ENCODE measurements at regions not wholly inside any gene's neighbourhood (a gene's known extent, or its start where the extent isn't known, plus 50 kb on each side); places are given as distances from the start of the nearest gene placed in this dataset.

- DNase-seq (ENCODE audit: extremely low spot score) = no peak
- TF ChIP-seq SP1 (IDR thresholded peaks at IDR 0.05) (no peak), HDGF (IDR thresholded peaks at IDR 0.05; ENCODE audit: borderline replicate concordance) (no peak), LEF1 (IDR thresholded peaks at IDR 0.05; ENCODE audit: borderline replicate concordance) (no peak), FOXM1 (IDR thresholded peaks at IDR 0.05; ENCODE audit: borderline replicate concordance) (no peak), FOXK2 (IDR thresholded peaks at IDR 0.05) (no peak), ELF4 (IDR thresholded peaks at IDR 0.05) (no peak), CTBP1 (IDR thresholded peaks at IDR 0.05; ENCODE audit: borderline replicate concordance) (no peak), NFRKB (IDR thresholded peaks at IDR 0.05) (no peak), ZNF384 (IDR thresholded peaks at IDR 0.05) (no peak), L3MBTL2 (conservative IDR thresholded peaks at IDR 0.05) (no peak), BHLHE40 (IDR thresholded peaks at IDR 0.05; ENCODE audit: borderline replicate concordance) (no peak), TARDBP (IDR thresholded peaks at IDR 0.05) (no peak), ARNT (IDR thresholded peaks at IDR 0.05) (no peak), SUZ12 (IDR thresholded peaks at IDR 0.05) (no peak), FOXA1 (IDR thresholded peaks at IDR 0.05) (no peak), PKNOX1 (IDR thresholded peaks at IDR 0.05) (no peak)
- POLR2A ChIA-PET = no interaction called here
- CTCF ChIA-PET = no interaction called here
These were observed 270.0 kb upstream of the CDYL start for GRCh38 chr6:4506223-4506622.

- TF ChIP-seq ARNT (IDR thresholded peaks at IDR 0.05) = no peak
- TF ChIP-seq PKNOX1 (IDR thresholded peaks at IDR 0.05) = no peak
- no peak for TF ChIP-seq FOXM1 (IDR thresholded peaks at IDR 0.05; ENCODE audit: borderline replicate concordance)
- no peak for TF ChIP-seq HDGF (IDR thresholded peaks at IDR 0.05; ENCODE audit: borderline replicate concordance)
- TF ChIP-seq L3MBTL2 (conservative IDR thresholded peaks at IDR 0.05) = no peak
- TF ChIP-seq ZNF384 (IDR thresholded peaks at IDR 0.05) = no peak
- no peak for TF ChIP-seq BHLHE40 (IDR thresholded peaks at IDR 0.05; ENCODE audit: borderline replicate concordance)
- no peak for TF ChIP-seq CTBP1 (IDR thresholded peaks at IDR 0.05; ENCODE audit: borderline replicate concordance)
- TF ChIP-seq SUZ12 (IDR thresholded peaks at IDR 0.05) = no peak
- TF ChIP-seq FOXK2 (IDR thresholded peaks at IDR 0.05) = no peak
- POLR2A ChIA-PET = no interaction called here
- no peak for DNase-seq (ENCODE audit: extremely low spot score)
- CTCF ChIA-PET = no interaction called here
These were observed 271.5 kb upstream of the CDYL start for GRCh38 chr6:4504700-4505099.

- DNase-seq (ENCODE audit: extremely low spot score) = no peak
- ChIA-PET POLR2A (no interaction called here), CTCF (interaction anchor here (0.6 kb wide), 1 partner anchor 546 kb away, joined by 4 read pairs; no protein-coding TSS in a partner anchor)
- no peak for TF ChIP-seq ELF4 (IDR thresholded peaks at IDR 0.05)
- TF ChIP-seq SP1 (IDR thresholded peaks at IDR 0.05) = no peak
- TF ChIP-seq ARNT (IDR thresholded peaks at IDR 0.05) = no peak
- TF ChIP-seq FOXK2 (IDR thresholded peaks at IDR 0.05) = no peak
- no peak for TF ChIP-seq L3MBTL2 (conservative IDR thresholded peaks at IDR 0.05)
- no peak for TF ChIP-seq SUZ12 (IDR thresholded peaks at IDR 0.05)
- TF ChIP-seq ZNF384 (IDR thresholded peaks at IDR 0.05) = no peak
- TF ChIP-seq FOXM1 (IDR thresholded peaks at IDR 0.05; ENCODE audit: borderline replicate concordance) = no peak
- TF ChIP-seq CTBP1 (IDR thresholded peaks at IDR 0.05; ENCODE audit: borderline replicate concordance) = no peak
- TF ChIP-seq HDGF (IDR thresholded peaks at IDR 0.05; ENCODE audit: borderline replicate concordance) = no peak
- TF ChIP-seq BHLHE40 (IDR thresholded peaks at IDR 0.05; ENCODE audit: borderline replicate concordance) = no peak
- no peak for TF ChIP-seq FOXA1 (IDR thresholded peaks at IDR 0.05)
- no peak for TF ChIP-seq LEF1 (IDR thresholded peaks at IDR 0.05; ENCODE audit: borderline replicate concordance)
- TF ChIP-seq TARDBP (IDR thresholded peaks at IDR 0.05) = no peak
- no peak for TF ChIP-seq PKNOX1 (IDR thresholded peaks at IDR 0.05)
- TF ChIP-seq NFRKB (IDR thresholded peaks at IDR 0.05) = no peak
These were observed 272.5 kb upstream of the CDYL start for GRCh38 chr6:4503700-4504099.

- TF ChIP-seq CTBP1 (IDR thresholded peaks at IDR 0.05; ENCODE audit: borderline replicate concordance) = no peak
- TF ChIP-seq SP1 (IDR thresholded peaks at IDR 0.05) = no peak
- TF ChIP-seq FOXA1 (IDR thresholded peaks at IDR 0.05) = no peak
- TF ChIP-seq FOXM1 (IDR thresholded peaks at IDR 0.05; ENCODE audit: borderline replicate concordance) = no peak
- TF ChIP-seq SUZ12 (IDR thresholded peaks at IDR 0.05) = no peak
- no peak for TF ChIP-seq TARDBP (IDR thresholded peaks at IDR 0.05)
- no peak for TF ChIP-seq L3MBTL2 (conservative IDR thresholded peaks at IDR 0.05)
- TF ChIP-seq LEF1 (IDR thresholded peaks at IDR 0.05; ENCODE audit: borderline replicate concordance) = no peak
- TF ChIP-seq ELF4 (IDR thresholded peaks at IDR 0.05) = no peak
- TF ChIP-seq NFRKB (IDR thresholded peaks at IDR 0.05) = no peak
- TF ChIP-seq ZNF384 (IDR thresholded peaks at IDR 0.05) = no peak
- no peak for TF ChIP-seq FOXK2 (IDR thresholded peaks at IDR 0.05)
- TF ChIP-seq PKNOX1 (IDR thresholded peaks at IDR 0.05) = no peak
- TF ChIP-seq ARNT (IDR thresholded peaks at IDR 0.05) = no peak
- no peak for TF ChIP-seq BHLHE40 (IDR thresholded peaks at IDR 0.05; ENCODE audit: borderline replicate concordance)
- TF ChIP-seq HDGF (IDR thresholded peaks at IDR 0.05; ENCODE audit: borderline replicate concordance) = no peak
These were observed 279.9 kb upstream of the CDYL start for GRCh38 chr6:4496284-4496683.

GRCh38 chr6:4491501-4492260, 284.5 kb upstream of the CDYL start:
- no peak for DNase-seq (ENCODE audit: extremely low spot score)
- POLR2A ChIA-PET = no interaction called here
- no peak for TF ChIP-seq FOXK2 (IDR thresholded peaks at IDR 0.05)
- TF ChIP-seq ZNF384 (IDR thresholded peaks at IDR 0.05) = no peak
- no peak for TF ChIP-seq ELF4 (IDR thresholded peaks at IDR 0.05)
- CTCF ChIA-PET = interaction anchor here (0.7 kb wide), 1 partner anchor 25 kb away, joined by 3 read pairs; no protein-coding TSS in a partner anchor

More at GRCh38 chr6:4496284-4496683, 279.9 kb upstream of the CDYL start:
- no peak for DNase-seq (ENCODE audit: extremely low spot score)
- CTCF ChIA-PET = no interaction called here
- POLR2A ChIA-PET = no interaction called here

Measured in HEK293T (cell line).